PFSK-1 (cell line): ENCODE measurements at regions not wholly inside any gene's neighbourhood (a gene's known extent, or its start where the extent isn't known, plus 50 kb on each side); places are given as distances from the start of the nearest gene placed in this dataset.

ENCODE experiments used
- POLR2AphosphoS5 ChIP-seq: IDR thresholded peaks from 2 replicates; pipeline ENCODE4 v1.6.1; 2012; ENCODE audit warnings: low read depth, mild to moderate bottlenecking, control low read depth, low read length, moderate library complexity
- SIN3A ChIP-seq: IDR thresholded peaks from 2 replicates; pipeline ENCODE4 v1.6.1; 2012; ENCODE audit warnings: mild to moderate bottlenecking, low read length, moderate library complexity, borderline replicate concordance; ENCODE audit not compliant: insufficient read depth
- TAF1 ChIP-seq: IDR thresholded peaks from 2 replicates; pipeline ENCODE4 v1.6.1; 2012; ENCODE audit warnings: low read length, control low read depth, borderline replicate concordance; ENCODE audit not compliant: insufficient read depth

DNA sequence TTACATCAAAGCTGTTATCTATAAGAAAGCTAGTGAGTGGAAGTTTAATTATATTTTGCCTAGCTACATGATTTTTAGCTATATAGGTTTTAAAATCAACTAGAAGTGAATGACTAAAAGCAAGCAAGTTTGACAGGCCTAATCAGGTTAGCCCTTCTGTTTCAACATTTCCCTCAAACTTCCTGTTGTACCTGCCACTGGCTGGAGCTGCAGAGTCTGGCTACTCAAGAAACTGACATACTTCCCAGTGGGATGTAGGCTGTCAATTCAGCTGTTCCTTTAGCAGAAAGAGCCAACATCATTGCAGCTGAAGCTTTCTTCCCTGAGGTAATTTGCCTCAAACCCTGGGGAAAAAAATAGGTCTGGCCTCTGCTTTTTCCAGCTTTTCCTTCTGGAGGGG is 87.1 kb upstream of the TNR start:
- TF ChIP-seq POLR2AphosphoS5 (no peak), TAF1 (no peak), SIN3A (no peak)
